Muscle layer of colon (tissue), 2 donors: ENCODE measurements at regions not wholly inside any gene's neighbourhood (a gene's known extent, or its start where the extent isn't known, plus 50 kb on each side); places are given as distances from the start of the nearest gene placed in this dataset.

Source experiments
- H3K27ac ChIP-seq: one replicate; pipeline ENCODE4 v1.7.0; 2013; ENCODE audit warnings: low read depth, mild to moderate bottlenecking, low read length, moderate library complexity
- H3K27me3 ChIP-seq, 2 donors: one replicate each; pipeline ENCODE4 v1.7.0; 2013; ENCODE audit warnings: low read length in 2 of 2, mild to moderate bottlenecking in 2 of 2; ENCODE audit not compliant: insufficient read depth in 2 of 2, control insufficient read depth in 1 of 2
- H3K36me3 ChIP-seq: one replicate; pipeline ENCODE4 v1.7.0; 2013; ENCODE audit warnings: mild to moderate bottlenecking, low read length; ENCODE audit not compliant: insufficient read depth
- H3K4me1 ChIP-seq: one replicate; pipeline ENCODE4 v1.7.0; 2013; ENCODE audit warnings: mild to moderate bottlenecking, low read length; ENCODE audit not compliant: insufficient read depth
- H3K4me3 ChIP-seq, 2 donors: one replicate each; pipeline ENCODE4 v1.7.0; 2013; ENCODE audit warnings: low read length in 2 of 2, low read depth in 1 of 2, mild to moderate bottlenecking in 1 of 2, moderate library complexity in 1 of 2
- H3K9ac ChIP-seq: one replicate; pipeline ENCODE4 v1.7.0; 2013; ENCODE audit warnings: low read length
- H3K9me3 ChIP-seq: one replicate; pipeline ENCODE4 v1.7.0; 2013; ENCODE audit warnings: mild to moderate bottlenecking, low read length
- donor health status: abdominal sarcoma.
- donor health status: Adenocarcinoma of cecum.

DNA sequence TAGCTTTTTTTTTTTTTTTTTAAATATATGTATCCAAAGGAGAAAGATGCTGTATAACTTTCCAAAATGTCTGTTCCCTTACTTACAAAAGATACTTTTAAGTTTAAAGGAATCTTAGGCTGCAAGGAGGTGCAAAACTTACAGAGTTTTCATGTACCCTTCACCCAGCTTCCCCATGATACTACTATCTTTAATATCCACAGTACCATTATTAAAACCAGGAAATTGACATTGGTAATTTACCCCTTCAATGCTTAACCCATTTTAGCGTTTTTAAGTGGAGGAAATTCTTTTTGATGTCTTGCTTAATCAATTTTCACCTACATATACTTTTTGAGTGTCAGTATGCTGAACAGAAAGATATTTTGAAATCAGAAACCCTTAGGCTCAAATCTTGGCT, 310.9 kb downstream of the PRL start:
- H3K4me1 ChIP-seq = peaks cover 16% of the 10 kb centered on the region
- no peaks in the 10 kb centered on the region for H3K36me3 ChIP-seq
- H3K9me3 ChIP-seq = no peaks in the 10 kb centered on the region
- H3K27ac ChIP-seq = no peak overlapping the region
- no peaks in the 10 kb centered on the region for H3K27me3 ChIP-seq
- no peak overlapping the region for H3K4me3 ChIP-seq
- H3K9ac ChIP-seq = no peak overlapping the region

DNA sequence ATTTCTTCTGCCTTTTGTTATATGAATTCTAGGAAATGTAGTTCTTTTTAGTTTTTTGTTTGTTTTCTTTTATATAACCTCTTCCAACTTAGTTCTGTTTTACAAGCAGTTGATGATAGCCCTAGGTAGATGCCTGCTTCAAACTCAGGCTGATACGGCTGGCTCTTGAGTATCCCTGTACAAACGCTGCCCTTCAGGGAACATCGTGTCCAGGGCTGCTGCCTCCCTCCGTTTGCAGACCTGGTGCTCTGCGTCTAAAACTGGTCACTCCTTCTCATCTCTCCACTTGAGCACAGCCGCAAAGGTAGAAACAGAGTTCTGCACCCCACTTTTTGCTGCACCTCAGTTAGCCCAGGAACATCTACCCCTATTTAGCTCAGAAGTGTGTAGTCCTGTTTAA, 310.1 kb downstream of the PRL start:
- Histone ChIP-seq H3K9me3 (no peaks in the 10 kb centered on the region), H3K9ac (no peak overlapping the region), H3K4me1 (peaks cover 16% of the 10 kb centered on the region), H3K4me3 (no peak overlapping the region), H3K36me3 (no peaks in the 10 kb centered on the region), H3K27ac (peak overlapping the region; percentile 73), H3K27me3 (no peaks in the 10 kb centered on the region)

DNA sequence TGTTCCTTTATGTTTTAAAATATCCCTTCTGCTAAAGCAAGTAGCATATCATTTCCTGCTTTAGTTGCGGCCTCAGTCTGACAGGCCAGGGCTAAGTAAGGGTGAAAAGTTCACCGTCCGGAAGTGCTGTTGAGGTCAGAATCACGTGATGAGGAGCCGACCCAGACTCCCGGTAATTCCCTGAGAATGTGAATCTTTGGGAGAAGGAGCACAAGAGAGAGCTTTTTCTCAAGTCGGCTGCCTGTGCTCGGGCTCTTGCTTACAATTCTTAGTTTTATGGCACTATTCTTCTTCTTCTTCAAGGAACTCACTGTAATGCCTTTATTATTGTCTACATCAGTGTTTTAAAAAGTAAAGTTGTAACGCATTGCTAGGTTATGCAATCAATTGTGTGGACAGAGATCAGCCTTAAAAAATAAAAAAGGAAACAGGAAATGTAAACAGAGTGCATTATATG, 309.3 kb downstream of the PRL start:
- Histone ChIP-seq H3K9ac (no peak overlapping the region), H3K4me1 (peaks cover 16% of the 10 kb centered on the region), H3K27ac (peak overlapping the region; percentile 73), H3K36me3 (no peaks in the 10 kb centered on the region), H3K9me3 (no peaks in the 10 kb centered on the region), H3K4me3 (peak overlapping the region in 1 of 2 donors; percentile 49), H3K27me3 (no peaks in the 10 kb centered on the region)

DNA sequence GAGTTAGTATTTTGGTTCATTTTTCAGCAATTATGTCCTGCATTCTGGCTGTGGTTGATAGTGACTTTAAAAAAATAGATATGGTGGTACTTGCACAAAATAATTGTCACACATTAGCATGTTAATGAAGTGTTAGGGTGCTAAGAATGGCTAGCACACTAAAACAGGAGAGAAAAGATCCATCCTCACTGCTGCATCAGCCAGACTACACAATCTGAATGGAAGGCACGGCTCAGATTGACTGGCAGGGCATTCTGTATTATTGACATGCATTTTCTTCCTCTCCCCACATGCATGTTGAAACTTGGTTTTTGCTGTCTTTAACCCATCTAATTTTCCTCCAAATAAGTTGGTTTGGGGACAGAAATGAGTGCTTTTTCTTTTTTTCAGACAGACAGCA, 306.3 kb downstream of the PRL start:
- H3K9me3 ChIP-seq = no peaks in the 10 kb centered on the region
- H3K4me3 ChIP-seq = no peak overlapping the region
- no peak overlapping the region for H3K9ac ChIP-seq
- no peaks in the 10 kb centered on the region for H3K36me3 ChIP-seq
- peaks cover 16% of the 10 kb centered on the region for H3K4me1 ChIP-seq
- no peak overlapping the region for H3K27ac ChIP-seq
- H3K27me3 ChIP-seq = no peaks in the 10 kb centered on the region

GRCh38 chr6:21992178-21992967, 304.5 kb downstream of the PRL start:
- no peaks in the 10 kb centered on the region for H3K36me3 ChIP-seq
- no peak overlapping the region for H3K4me3 ChIP-seq
- no peak overlapping the region for H3K9ac ChIP-seq
- H3K9me3 ChIP-seq = no peaks in the 10 kb centered on the region
- H3K4me1 ChIP-seq = peaks cover 16% of the 10 kb centered on the region
- no peak overlapping the region for H3K27ac ChIP-seq
- no peaks in the 10 kb centered on the region for H3K27me3 ChIP-seq

GRCh38 chr6:21993841-21994240, 303.0 kb downstream of the PRL start:
- peaks cover 16% of the 10 kb centered on the region for H3K4me1 ChIP-seq
- no peaks in the 10 kb centered on the region for H3K9me3 ChIP-seq
- no peak overlapping the region for H3K9ac ChIP-seq
- H3K27me3 ChIP-seq = no peaks in the 10 kb centered on the region
- no peaks in the 10 kb centered on the region for H3K36me3 ChIP-seq
- no peak overlapping the region for H3K4me3 ChIP-seq
- H3K27ac ChIP-seq = no peak overlapping the region

DNA sequence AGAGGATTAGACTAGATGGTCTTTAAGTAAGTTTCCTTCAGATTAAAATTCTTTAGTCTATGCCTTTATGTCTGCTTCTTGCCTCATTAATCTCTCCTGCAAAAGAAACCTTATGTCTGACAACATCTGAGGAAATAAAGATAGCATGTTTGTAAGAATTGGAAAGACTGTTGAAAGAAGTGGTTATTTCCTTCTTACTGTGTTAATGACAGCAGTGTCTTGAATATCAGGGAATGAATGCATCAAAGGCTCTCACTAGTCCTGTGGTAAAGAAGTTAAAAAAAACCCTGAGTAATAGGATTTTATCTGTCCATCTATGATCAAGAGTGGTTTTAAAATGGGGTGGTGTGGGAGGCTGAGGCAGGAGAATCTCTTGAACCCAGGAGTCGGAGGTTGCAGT, 302.0 kb downstream of the PRL start:
- no peak overlapping the region for H3K4me3 ChIP-seq
- no peak overlapping the region for H3K27ac ChIP-seq
- no peaks in the 10 kb centered on the region for H3K9me3 ChIP-seq
- no peak overlapping the region for H3K9ac ChIP-seq
- no peaks in the 10 kb centered on the region for H3K27me3 ChIP-seq
- no peaks in the 10 kb centered on the region for H3K36me3 ChIP-seq
- H3K4me1 ChIP-seq = peaks cover 23% of the 10 kb centered on the region

DNA sequence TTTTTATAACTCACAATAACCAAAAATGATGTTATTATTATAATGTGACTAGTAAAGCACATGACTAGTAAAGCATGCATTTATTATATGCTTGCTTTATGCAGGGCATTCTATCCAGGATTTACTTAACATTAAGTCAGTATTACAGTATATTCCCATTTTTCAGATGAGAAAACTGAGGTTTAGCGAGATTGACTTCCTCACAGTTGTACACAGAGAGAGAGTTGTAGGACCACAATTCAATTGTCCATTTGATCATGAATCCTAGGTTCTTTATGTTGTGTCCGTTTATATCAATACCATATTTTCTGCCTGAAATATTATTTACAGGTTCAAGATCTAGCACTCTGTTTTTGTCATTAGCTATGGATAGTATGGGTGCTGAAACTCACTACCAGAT, 301.5 kb downstream of the PRL start:
- H3K4me3 ChIP-seq = no peak overlapping the region
- H3K4me1 ChIP-seq = peaks cover 23% of the 10 kb centered on the region
- no peaks in the 10 kb centered on the region for H3K27me3 ChIP-seq

GRCh38 chr6:21996425-21997118, 300.3 kb downstream of the PRL start:
- Histone ChIP-seq H3K27me3 (no peaks in the 10 kb centered on the region), H3K36me3 (no peaks in the 10 kb centered on the region), H3K4me1 (peaks cover 31% of the 10 kb centered on the region), H3K4me3 (no peak overlapping the region), H3K27ac (peak overlapping the region; percentile 45), H3K9me3 (no peaks in the 10 kb centered on the region), H3K9ac (no peak overlapping the region)

More for the DNA sequence above, 301.5 kb downstream of the PRL start:
- Histone ChIP-seq H3K9ac (no peak overlapping the region), H3K27ac (no peak overlapping the region), H3K9me3 (no peaks in the 10 kb centered on the region), H3K36me3 (no peaks in the 10 kb centered on the region)

DNA sequence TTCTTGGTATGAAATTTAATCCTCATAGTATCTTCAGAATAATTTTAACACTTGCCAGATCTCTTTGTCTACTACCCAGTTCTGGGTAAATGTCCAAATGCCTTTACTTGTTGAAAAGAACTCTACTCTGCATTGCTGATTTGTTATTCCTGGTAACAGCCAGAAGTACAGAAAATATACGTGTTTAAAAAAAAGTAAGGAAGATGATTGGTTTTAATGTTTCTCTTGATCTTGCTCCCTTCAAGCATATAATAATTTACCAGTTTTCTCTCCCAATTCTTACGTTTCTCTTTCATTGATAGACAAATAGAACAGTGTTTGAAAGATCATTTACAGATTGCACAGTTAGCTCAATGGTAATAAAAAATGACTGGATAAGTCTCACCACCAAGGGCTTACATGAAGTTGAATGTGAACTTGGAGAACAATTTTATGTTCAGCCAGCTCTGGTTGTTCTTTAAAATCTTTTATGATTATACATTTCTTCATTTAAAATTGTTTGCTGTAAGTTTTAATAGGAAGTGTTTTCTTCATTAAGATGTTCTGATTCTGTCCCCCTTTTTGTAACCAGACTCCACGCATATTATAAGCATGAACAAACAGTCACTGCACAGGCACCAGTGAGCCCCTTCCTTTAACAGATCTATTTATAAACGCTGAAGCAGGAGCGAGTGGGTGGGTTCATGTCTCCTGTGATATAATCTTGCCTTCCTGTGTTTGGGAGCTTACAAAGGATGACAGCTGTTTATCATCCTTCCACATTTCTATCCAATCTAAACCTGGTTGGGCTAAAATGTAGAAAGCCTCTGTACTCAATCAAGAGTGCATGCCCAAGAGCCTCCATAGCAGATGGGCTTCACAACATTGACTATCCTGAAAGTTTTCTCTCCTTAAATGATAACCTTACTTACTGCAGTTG, 299.5 kb downstream of the PRL start:
- H3K27me3 ChIP-seq = no peaks in the 10 kb centered on the region

DNA sequence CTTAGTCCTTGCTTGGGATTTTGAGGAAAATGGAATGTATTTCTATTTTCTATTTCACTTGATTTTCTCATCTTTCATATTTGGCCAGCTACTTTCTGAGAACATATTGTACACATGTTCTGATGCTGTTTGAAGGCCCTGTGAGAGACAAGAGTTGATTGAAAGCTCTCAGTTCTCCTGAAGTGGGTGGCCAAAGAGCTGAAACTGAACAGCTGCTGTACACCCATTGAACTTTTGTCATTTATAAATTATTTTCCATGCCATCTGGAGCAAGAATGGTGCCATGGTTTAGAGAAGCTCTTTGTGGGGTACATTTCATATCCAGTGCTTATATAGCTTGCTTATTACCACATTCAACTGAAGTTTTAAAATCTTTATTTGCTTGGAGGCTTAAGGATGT, 298.3 kb downstream of the PRL start:
- Histone ChIP-seq H3K36me3 (no peaks in the 10 kb centered on the region), H3K27me3 (no peaks in the 10 kb centered on the region), H3K27ac (no peak overlapping the region), H3K4me1 (peaks cover 34% of the 10 kb centered on the region), H3K9ac (no peak overlapping the region), H3K4me3 (no peak overlapping the region), H3K9me3 (no peaks in the 10 kb centered on the region)

More for the DNA sequence above, 299.5 kb downstream of the PRL start:
- H3K27ac ChIP-seq = peak overlapping the region; percentile 3
- H3K4me1 ChIP-seq = peaks cover 34% of the 10 kb centered on the region
- H3K9ac ChIP-seq = no peak overlapping the region
- no peaks in the 10 kb centered on the region for H3K9me3 ChIP-seq
- no peak overlapping the region for H3K4me3 ChIP-seq
- no peaks in the 10 kb centered on the region for H3K36me3 ChIP-seq
